HG03460 (cell line): ENCODE measurements at regions not wholly inside any gene's neighbourhood (a gene's known extent, or its start where the extent isn't known, plus 50 kb on each side); places are given as distances from the start of the nearest gene placed in this dataset.
"Not testable (repeated sequence)": the region's sequence is repeated elsewhere in the genome, so short reads cannot be mapped to it uniquely, and the experiment has no call there.

Source experiments
- ATAC-seq: cut with Tn5 transposase; IDR thresholded peaks from one replicate; pipeline ENCODE4 v1.9.1; 2021; ENCODE audit not compliant: unreplicated experiment

DNA sequence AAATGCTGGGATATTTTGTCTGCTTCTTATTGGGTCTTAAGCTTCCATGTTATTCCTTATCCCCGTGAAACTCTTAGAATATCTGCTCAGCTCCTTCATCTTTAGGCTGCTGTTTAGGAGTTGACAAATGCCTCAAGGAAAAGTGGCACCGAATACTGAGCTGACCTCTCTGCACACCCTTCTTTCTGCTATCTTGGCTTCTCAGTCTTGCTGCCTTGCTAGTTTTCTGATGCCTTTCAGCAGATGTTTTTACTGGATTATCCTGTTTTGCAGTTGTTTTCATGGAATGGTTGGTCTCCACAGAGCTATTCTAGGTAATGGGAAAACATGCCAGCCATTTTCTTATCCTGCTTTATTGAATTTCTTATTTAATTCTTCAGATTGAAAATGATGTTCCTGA, 86.3 kb downstream of the GYPE start:
- no peak for ATAC-seq

- not testable (repeated sequence) for ATAC-seq
These were observed 87.5 kb downstream of the GYPE start for GRCh38 chr4:143817866-143818265.

DNA sequence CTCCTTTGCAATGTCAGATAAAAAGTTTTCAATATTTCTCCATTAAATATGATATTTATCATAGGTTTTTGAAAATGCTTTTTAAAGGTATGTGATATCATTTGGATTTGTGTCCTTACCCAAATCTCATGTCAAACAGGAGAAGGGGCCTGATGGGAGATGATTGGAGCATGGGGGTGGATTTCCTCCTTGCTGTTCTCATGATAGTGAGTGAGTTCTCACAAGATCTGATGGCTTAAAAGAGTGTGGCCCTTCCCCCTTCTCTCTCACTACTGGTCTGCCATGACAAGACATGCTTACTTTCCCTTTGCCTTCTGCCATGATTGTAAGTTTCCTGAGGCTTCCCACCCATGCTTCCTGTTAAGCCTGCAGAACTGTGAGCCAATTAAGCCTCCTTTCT, 90.0 kb downstream of the GYPE start:
- ATAC-seq, result not testable (repeated sequence)

DNA sequence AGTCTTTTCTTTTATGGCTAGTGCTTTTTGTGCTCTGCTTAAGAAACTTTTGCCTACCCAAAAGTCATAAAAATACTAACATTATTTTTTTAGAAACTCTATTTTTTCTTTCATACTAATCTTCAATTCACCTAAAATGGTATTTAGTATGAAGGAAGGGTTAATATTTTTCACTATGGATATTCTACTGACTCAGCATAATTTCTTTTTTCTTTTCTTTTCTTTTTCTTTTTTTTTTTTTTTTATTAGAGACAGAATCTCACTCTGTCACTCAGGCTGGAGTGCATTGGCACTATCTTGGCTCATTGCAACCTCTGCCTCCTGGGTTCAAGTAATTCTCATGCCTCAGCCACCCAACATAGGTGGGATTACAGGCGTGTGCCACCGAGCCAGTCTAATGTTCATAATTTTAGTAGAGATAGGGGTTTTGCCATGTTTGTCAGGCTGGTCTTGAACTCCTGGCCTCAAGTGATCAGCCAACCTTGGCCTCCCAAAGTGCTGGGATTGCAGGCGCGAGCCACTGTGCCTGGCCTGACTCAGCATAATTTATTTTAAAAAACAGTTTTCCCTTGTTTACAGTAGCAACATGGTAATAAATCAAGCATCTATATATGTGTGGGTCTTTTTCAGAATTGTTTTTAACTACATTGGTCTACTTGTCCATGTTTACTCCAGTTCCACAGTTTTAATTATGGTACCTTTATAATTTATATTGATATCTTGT, 91.8 kb downstream of the GYPE start:
- ATAC-seq, result not testable (repeated sequence)

DNA sequence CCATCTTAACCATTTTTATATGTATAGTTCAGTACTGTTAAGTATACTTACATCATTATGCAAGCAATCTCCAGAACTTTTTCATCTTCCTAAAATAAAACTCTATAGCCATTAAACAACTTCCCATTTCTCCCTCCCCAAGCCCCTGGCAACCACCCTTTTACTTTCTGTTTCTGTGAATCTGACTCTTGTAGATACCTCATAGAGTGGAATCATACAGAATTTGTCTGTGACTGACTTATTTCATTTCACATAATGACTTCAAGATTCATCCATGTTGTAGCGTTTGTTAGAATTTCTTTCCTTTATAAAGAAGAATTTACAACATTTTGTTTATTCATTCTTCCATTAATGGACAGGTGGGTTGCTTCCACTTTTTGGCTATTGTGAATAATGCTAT, 91.2 kb upstream of the FREM3 start:
- not testable (repeated sequence) for ATAC-seq

GRCh38 chr4:143790425-143790824, 90.0 kb upstream of the FREM3 start:
- ATAC-seq, result not testable (repeated sequence)

DNA sequence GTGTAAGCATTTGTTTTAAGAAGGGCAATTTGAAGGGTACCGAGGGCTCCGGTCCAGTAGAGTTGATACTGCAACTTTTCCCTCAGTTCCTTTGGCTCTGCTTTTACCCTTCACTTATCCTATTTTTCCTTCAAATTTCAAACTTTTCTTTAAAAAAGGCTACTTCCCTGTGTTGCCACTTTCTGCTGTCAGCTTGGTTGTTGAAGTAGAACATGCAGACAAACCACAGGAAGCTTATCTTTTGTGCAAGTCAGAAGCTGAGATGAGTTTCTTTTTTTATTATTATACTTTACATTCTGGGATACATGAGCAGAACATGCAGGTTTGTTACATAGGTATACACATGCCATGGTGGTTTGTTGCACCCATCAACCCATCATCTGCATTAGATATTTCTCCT, 89.1 kb upstream of the FREM3 start:
- not testable (repeated sequence) for ATAC-seq

- no peak for ATAC-seq
These were observed 84.1 kb upstream of the FREM3 start for GRCh38 chr4:143784567-143784966.

DNA sequence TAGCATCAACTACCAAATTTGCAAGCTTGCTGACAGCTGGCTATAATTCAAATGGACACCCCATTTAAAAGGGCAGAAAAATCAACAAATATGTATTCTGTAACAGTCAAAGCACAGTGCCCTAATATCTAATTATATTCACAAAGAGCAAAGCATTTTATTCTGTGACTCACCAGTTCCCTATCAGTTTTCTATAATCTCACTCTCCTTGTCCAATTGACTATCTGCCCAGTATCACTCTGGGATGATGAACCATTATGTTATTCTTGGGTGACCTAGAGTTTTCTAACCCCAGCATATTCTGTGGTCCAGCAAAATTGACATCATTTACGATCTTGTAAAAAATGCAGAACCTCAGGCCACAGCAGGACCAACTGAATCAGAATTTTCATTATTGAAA, 82.0 kb upstream of the FREM3 start:
- no peak for ATAC-seq

DNA sequence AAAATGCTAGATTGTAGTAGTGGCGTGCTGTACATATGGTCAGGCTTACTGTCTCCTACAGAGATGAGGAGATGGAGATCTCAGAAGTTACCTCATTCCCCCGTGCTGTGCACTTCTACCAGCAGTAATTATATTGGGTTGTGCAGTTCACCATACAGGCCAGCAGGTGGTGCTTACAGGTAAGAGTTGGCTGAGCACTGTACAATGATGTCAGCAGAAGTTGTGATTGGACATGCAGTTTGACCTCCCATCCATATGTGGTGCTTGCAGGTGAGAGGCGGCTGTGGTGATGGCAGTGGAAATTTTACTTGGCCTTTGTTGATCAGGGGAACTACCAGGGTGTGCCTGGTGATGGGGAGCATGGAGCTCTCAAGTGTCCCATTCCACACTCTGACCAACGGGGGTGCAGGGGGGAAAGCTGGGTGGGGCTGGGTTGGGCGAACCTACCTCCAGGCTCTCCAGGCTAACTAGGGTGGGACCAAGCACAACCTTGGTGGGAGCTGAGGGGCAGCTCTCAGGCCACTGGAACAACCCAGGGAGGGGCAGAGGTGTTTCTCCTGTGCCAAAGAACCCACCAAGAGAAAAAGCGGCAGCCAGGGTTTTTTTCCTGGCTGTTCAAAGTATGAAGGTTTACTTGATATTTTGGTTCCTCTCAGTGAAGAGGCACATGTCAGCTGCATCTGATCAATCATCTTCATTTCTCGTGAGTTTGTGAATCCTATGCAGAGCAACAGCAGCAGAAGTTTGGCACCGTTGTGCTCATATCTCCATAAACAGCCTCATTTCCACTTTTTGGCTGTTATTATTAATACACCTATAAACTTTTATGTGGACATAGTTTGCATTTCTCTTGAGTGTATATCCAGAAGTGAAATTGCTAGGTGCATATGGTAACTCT, 73.8 kb upstream of the FREM3 start:
- peak; percentile 99 for ATAC-seq

DNA sequence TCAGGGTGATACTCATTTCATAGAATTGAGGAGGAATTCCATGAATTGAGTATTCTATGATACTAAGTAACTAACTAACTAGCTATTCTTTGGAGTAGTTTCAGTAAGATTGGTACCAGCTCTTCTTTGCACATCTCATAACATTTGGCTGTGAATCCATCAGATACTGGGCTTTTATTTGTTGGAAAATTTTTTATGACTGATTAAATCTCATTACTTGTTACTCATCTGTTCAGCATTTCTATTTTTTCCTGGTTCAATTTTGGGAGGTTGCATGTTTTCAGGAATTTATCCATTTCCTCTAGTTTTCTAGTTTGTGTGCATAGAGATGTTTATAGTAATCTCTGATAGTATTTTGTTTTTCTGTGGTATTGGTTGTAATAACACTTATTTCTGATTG, 70.8 kb upstream of the FREM3 start:
- ATAC-seq, result no peak

DNA sequence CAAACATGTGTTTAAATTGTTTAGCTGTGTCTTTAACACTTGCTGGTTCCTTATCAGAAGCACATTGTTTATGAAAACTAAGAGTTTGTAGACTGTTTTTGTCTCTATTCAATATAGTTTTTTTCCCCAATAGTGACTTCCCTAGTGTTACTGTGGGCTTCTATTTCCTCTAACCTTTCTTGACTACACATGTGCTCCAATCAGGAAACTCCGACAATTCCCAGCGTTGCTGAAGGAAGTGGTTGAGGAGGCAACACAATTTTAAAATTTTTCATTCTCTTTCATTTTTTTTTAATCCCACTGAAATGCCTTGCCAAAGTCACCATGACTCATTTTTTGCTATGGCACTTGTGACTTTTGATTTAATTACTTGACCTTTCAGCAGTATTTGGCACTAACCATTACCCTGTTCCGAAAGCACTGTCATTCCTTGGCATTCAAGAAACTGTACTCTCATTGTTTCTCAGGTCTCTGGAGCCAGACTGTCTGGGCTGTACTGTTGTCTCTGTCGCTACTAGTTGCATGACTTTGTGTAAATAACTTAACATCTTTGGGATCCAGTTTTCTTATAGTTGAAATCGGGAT, 67.6 kb upstream of the FREM3 start:
- ATAC-seq, result no peak

GRCh38 chr4:143763587-143763986, 63.1 kb upstream of the FREM3 start:
- no peak for ATAC-seq

- ATAC-seq, result no peak
These were observed 62.0 kb upstream of the FREM3 start for GRCh38 chr4:143762511-143762910.
